ENCODE measurements at regions not wholly inside any gene's neighbourhood (a gene's known extent, or its start where the extent isn't known, plus 50 kb on each side); places are given as distances from the start of the nearest gene placed in this dataset.

- 82 to 93% (median 87%) methylated on average over 3 of the region's 3 CpGs for WGBS, 5 donors
- TF ChIP-seq POLR2A (IDR thresholded peaks at IDR 0.05) (no peak), EP300 (IDR thresholded peaks at IDR 0.05) (no peak), POLR2AphosphoS5 (IDR thresholded peaks at IDR 0.05) (no peak)
- TF ChIP-seq, protein P1, sequence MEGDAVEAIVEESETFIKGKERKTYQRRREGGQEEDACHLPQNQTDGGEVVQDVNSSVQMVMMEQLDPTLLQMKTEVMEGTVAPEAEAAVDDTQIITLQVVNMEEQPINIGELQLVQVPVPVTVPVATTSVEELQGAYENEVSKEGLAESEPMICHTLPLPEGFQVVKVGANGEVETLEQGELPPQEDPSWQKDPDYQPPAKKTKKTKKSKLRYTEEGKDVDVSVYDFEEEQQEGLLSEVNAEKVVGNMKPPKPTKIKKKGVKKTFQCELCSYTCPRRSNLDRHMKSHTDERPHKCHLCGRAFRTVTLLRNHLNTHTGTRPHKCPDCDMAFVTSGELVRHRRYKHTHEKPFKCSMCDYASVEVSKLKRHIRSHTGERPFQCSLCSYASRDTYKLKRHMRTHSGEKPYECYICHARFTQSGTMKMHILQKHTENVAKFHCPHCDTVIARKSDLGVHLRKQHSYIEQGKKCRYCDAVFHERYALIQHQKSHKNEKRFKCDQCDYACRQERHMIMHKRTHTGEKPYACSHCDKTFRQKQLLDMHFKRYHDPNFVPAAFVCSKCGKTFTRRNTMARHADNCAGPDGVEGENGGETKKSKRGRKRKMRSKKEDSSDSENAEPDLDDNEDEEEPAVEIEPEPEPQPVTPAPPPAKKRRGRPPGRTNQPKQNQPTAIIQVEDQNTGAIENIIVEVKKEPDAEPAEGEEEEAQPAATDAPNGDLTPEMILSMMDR (IDR thresholded peaks at IDR 0.05), result no peak
- H3K4me3 ChIP-seq, result no peak overlapping the region
These were observed 428.1 kb downstream of the EFNA5 start for GRCh38 chr5:107242411-107243219.

GRCh38 chr5:107241841-107242240 is 428.9 kb downstream of the EFNA5 start:
- Histone ChIP-seq H3K27me3 (no peaks in the 10 kb centered on the region), H3K9me3 (no peaks in the 10 kb centered on the region), H3K27ac (no peak overlapping the region), H3K4me3 (no peak overlapping the region), H3K4me1 (no peaks in the 10 kb centered on the region), H3K36me3 (no peaks in the 10 kb centered on the region)
- no peak for TF ChIP-seq EP300 (IDR thresholded peaks at IDR 0.05)
- TF ChIP-seq POLR2AphosphoS5 (IDR thresholded peaks at IDR 0.05), result no peak
- TF ChIP-seq, protein P1 (IDR thresholded peaks at IDR 0.05), result no peak
- no peak for TF ChIP-seq POLR2A (IDR thresholded peaks at IDR 0.05)
- intact Hi-C loops (cut with DNase I; ENCODE audit: low total_unique reads), result no loop called here
- no peak for DNase-seq
- 38 to 59% (median 56%) methylated on average over 1 of the region's 1 CpG for WGBS, 5 donors

More at GRCh38 chr5:107242411-107243219, 428.1 kb downstream of the EFNA5 start:
- DNase-seq, result no peak
- Histone ChIP-seq H3K4me1 (no peaks in the 10 kb centered on the region), H3K27me3 (no peaks in the 10 kb centered on the region), H3K9me3 (no peaks in the 10 kb centered on the region), H3K27ac (no peak overlapping the region), H3K36me3 (no peaks in the 10 kb centered on the region)
- intact Hi-C loops (cut with DNase I; ENCODE audit: low total_unique reads), result no loop called here

GRCh38 chr5:107235167-107235566 is 435.6 kb downstream of the EFNA5 start:
- TF ChIP-seq POLR2AphosphoS5 (IDR thresholded peaks at IDR 0.05), result no peak
- TF ChIP-seq, protein P1 (IDR thresholded peaks at IDR 0.05), result no peak
- no peak for TF ChIP-seq EP300 (IDR thresholded peaks at IDR 0.05)
- no peak for TF ChIP-seq POLR2A (IDR thresholded peaks at IDR 0.05)
- Histone ChIP-seq H3K27ac (no peak overlapping the region), H3K4me1 (no peaks in the 10 kb centered on the region), H3K36me3 (no peaks in the 10 kb centered on the region), H3K9me3 (no peaks in the 10 kb centered on the region), H3K4me3 (no peak overlapping the region), H3K27me3 (no peaks in the 10 kb centered on the region)
- intact Hi-C loops (cut with DNase I; ENCODE audit: low total_unique reads), result no loop called here
- no peak for DNase-seq
- 92 to 96% (median 95%) methylated on average over 6 of the region's 6 CpGs for WGBS, 5 donors

DNA sequence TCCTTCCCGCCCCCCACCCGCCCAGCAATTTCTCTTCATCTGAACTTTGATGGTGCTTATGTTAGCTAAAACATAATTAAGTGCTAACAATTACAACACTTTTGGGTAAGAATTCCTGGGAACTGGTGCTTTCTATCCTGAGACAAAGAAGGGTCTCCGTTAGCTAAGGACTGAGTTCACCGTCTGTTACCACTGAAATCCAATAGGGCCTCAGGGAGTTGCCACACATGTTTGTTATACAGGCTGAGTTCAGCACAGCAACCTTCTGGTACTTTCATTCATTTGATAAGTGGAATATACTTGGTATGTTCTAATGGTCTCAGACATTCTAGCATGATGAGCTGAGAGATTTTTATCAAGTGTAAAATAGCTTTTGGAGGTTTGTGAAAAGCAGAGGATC is 437.9 kb downstream of the EFNA5 start:
- Histone ChIP-seq H3K36me3 (no peaks in the 10 kb centered on the region), H3K4me3 (no peak overlapping the region), H3K27ac (no peak overlapping the region), H3K4me1 (no peaks in the 10 kb centered on the region), H3K27me3 (no peaks in the 10 kb centered on the region), H3K9me3 (no peaks in the 10 kb centered on the region)
- 73 to 97% (median 83%) methylated on average over 4 of the region's 4 CpGs for WGBS, 5 donors
- TF ChIP-seq, protein P1 (IDR thresholded peaks at IDR 0.05), result no peak
- no peak for TF ChIP-seq EP300 (IDR thresholded peaks at IDR 0.05)
- TF ChIP-seq POLR2AphosphoS5 (IDR thresholded peaks at IDR 0.05), result no peak
- TF ChIP-seq POLR2A (IDR thresholded peaks at IDR 0.05), result no peak
- DNase-seq, result no peak
- intact Hi-C loops (cut with DNase I; ENCODE audit: low total_unique reads), result no loop called here

Data from stomach (tissue), 8 donors.